ENCODE measurements at regions not wholly inside any gene's neighbourhood (a gene's known extent, or its start where the extent isn't known, plus 50 kb on each side); places are given as distances from the start of the nearest gene placed in this dataset.

DNA sequence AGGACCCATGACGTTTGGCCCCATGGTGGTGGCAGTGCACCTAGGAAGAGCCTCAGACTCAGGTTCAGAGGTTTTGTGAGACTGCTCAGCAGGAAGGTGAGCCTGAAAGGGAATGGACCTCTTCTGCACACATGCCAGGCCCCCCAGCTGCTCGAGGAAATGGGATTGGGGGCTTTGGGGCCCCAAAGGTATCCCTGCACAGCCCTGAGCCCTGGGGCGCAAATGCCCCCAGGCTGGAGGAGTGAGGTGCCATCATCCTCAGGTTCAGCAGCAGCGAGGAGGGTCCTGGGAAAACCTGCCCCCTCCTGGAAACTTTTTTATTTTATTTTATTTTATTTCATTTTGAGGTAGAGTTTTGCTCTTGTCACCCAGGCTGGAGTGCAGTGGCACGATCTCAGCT lies 171.8 kb upstream of the MVB12B start:
- TF ChIP-seq EZH2 (IDR thresholded peaks at IDR 0.05), result no peak
- no peak for TF ChIP-seq POLR2AphosphoS5 (IDR thresholded peaks at IDR 0.05; ENCODE audit: borderline replicate concordance, low read depth, low read length)
- TF ChIP-seq FOXP2 (optimal IDR thresholded peaks at IDR 0.05; ENCODE audit: control extremely low read depth, extremely low read length, insufficient read depth), result no peak

Measured in SK-N-MC (cell line).